ENCODE measurements at regions not wholly inside any gene's neighbourhood (a gene's known extent, or its start where the extent isn't known, plus 50 kb on each side); places are given as distances from the start of the nearest gene placed in this dataset.

DNA sequence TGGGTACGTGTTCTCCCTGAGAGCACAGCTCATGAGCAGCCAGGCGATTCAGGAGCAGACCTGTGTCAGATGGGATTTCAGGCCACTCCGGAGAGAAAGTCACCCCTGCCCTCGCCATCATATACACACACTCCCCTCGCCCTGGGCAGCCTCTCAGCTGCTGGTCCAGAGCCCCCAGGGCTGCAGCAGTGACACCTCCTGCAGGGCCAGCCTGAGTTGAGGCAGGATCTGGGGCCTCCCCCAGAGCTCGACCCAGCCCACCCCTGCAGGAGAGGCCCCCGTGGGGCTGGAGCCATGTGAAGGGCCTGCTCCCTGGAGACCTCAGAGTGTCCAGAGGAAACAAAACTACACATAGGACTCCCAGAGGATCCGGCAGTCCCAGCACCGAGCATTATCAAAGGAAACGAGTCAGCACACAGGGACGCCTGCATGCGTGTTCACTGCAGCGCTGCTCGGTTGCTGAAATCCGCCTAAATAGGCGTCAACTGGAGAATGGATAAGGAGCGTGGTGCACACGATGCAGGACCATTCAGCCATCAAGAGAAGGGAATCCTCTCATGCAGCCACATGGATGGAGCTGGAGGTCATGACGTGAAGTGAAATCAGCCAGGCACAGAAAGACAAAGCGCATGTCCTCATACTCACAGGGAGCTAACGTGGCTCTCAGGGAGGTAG is 104.0 kb downstream of the TNFAIP2 start:
- POLR2A ChIA-PET, result no interaction called here
- H3K27ac Mint-ChIP-seq (ENCODE audit: unreplicated experiment), result no peak overlapping the region
- no peaks in the 10 kb centered on the region for H3K9me3 Mint-ChIP-seq (ENCODE audit: unreplicated experiment)
- H3K27me3 Mint-ChIP-seq (ENCODE audit: insufficient read depth, unreplicated experiment), result no peaks in the 10 kb centered on the region
- H3K36me3 ChIP-seq (ENCODE audit: control insufficient read depth, insufficient read depth, low read length), result no peaks in the 10 kb centered on the region
- no peak overlapping the region for H3K4me3 ChIP-seq (ENCODE audit: low read depth, low read length)
- H3K4me3 Mint-ChIP-seq (ENCODE audit: unreplicated experiment), result no peak overlapping the region
- H3K27me3 ChIP-seq (replicated peaks; ENCODE audit: control insufficient read depth, insufficient read depth, low read length), result no peaks in the 10 kb centered on the region
- CTCF ChIA-PET, result interaction anchor here (2.4 kb wide), 1 partner anchor 122 kb away, joined by 6 read pairs; no protein-coding TSS in a partner anchor
- no TSS peak for BruUV-seq (replicated peaks)
- no peaks in the 10 kb centered on the region for H3K9me3 ChIP-seq
- intact Hi-C loops (cut with micrococcal nuclease; ENCODE audit: unreplicated experiment), result no loop called here
- TF ChIP-seq, protein P1, sequence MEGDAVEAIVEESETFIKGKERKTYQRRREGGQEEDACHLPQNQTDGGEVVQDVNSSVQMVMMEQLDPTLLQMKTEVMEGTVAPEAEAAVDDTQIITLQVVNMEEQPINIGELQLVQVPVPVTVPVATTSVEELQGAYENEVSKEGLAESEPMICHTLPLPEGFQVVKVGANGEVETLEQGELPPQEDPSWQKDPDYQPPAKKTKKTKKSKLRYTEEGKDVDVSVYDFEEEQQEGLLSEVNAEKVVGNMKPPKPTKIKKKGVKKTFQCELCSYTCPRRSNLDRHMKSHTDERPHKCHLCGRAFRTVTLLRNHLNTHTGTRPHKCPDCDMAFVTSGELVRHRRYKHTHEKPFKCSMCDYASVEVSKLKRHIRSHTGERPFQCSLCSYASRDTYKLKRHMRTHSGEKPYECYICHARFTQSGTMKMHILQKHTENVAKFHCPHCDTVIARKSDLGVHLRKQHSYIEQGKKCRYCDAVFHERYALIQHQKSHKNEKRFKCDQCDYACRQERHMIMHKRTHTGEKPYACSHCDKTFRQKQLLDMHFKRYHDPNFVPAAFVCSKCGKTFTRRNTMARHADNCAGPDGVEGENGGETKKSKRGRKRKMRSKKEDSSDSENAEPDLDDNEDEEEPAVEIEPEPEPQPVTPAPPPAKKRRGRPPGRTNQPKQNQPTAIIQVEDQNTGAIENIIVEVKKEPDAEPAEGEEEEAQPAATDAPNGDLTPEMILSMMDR (IDR thresholded peaks at IDR 0.05; ENCODE audit: insufficient read depth in 1 of 2, low read depth in 1 of 2, low read length in 1 of 2, severe bottlenecking in 1 of 2, unreplicated experiment in 1 of 2), result no peak
- H3K4me1 Mint-ChIP-seq (ENCODE audit: low read depth, unreplicated experiment), result no peaks in the 10 kb centered on the region
- H3K4me1 ChIP-seq, result no peaks in the 10 kb centered on the region
- no peaks in the 10 kb centered on the region for H3K36me3 Mint-ChIP-seq (ENCODE audit: insufficient read depth, unreplicated experiment)
- no peak for DNase-seq

- Histone ChIP-seq H3K27me3 (replicated peaks; ENCODE audit: control insufficient read depth, insufficient read depth, low read length) (no peaks in the 10 kb centered on the region), H3K36me3 (ENCODE audit: control insufficient read depth, insufficient read depth, low read length) (no peaks in the 10 kb centered on the region), H3K4me1 (no peaks in the 10 kb centered on the region), H3K4me3 (ENCODE audit: low read depth, low read length) (no peak overlapping the region), H3K9me3 (no peaks in the 10 kb centered on the region)
- BruUV-seq (replicated peaks), result no TSS peak
- Mint-ChIP-seq H3K36me3 (ENCODE audit: insufficient read depth, unreplicated experiment) (no peaks in the 10 kb centered on the region), H3K9me3 (ENCODE audit: unreplicated experiment) (no peaks in the 10 kb centered on the region), H3K4me3 (ENCODE audit: unreplicated experiment) (no peak overlapping the region), H3K27me3 (ENCODE audit: insufficient read depth, unreplicated experiment) (no peaks in the 10 kb centered on the region), H3K4me1 (ENCODE audit: low read depth, unreplicated experiment) (no peaks in the 10 kb centered on the region), H3K27ac (ENCODE audit: unreplicated experiment) (no peak overlapping the region)
- intact Hi-C loops (cut with micrococcal nuclease; ENCODE audit: unreplicated experiment), result no loop called here
- TF ChIP-seq, protein P1 (IDR thresholded peaks at IDR 0.05; ENCODE audit: insufficient read depth in 1 of 2, low read depth in 1 of 2, low read length in 1 of 2, severe bottlenecking in 1 of 2, unreplicated experiment in 1 of 2), result no peak
- CTCF ChIA-PET, result interaction anchor here (2.4 kb wide), 1 partner anchor 123 kb away, joined by 6 read pairs; no protein-coding TSS in a partner anchor
- POLR2A ChIA-PET, result no interaction called here
- DNase-seq, result no peak
These were observed 105.0 kb downstream of the TNFAIP2 start for GRCh38 chr14:103228076-103228806.

GRCh38 chr14:103228866-103229265 is 105.2 kb upstream of the EIF5 start:
- POLR2A ChIA-PET, result no interaction called here
- H3K4me1 ChIP-seq, result no peaks in the 10 kb centered on the region
- no peak for DNase-seq
- no peaks in the 10 kb centered on the region for H3K9me3 ChIP-seq
- no peak overlapping the region for H3K4me3 ChIP-seq (ENCODE audit: low read depth, low read length)
- CTCF ChIA-PET, result no interaction called here
- no peaks in the 10 kb centered on the region for H3K27me3 Mint-ChIP-seq (ENCODE audit: insufficient read depth, unreplicated experiment)
- intact Hi-C loops (cut with micrococcal nuclease; ENCODE audit: unreplicated experiment), result no loop called here
- H3K27me3 ChIP-seq (replicated peaks; ENCODE audit: control insufficient read depth, insufficient read depth, low read length), result no peaks in the 10 kb centered on the region
- no peaks in the 10 kb centered on the region for H3K36me3 ChIP-seq (ENCODE audit: control insufficient read depth, insufficient read depth, low read length)
- H3K4me1 Mint-ChIP-seq (ENCODE audit: low read depth, unreplicated experiment), result no peaks in the 10 kb centered on the region
- H3K9me3 Mint-ChIP-seq (ENCODE audit: unreplicated experiment), result no peaks in the 10 kb centered on the region
- no peak overlapping the region for H3K27ac Mint-ChIP-seq (ENCODE audit: unreplicated experiment)
- no TSS peak for BruUV-seq (replicated peaks)
- no peak overlapping the region for H3K4me3 Mint-ChIP-seq (ENCODE audit: unreplicated experiment)
- no peaks in the 10 kb centered on the region for H3K36me3 Mint-ChIP-seq (ENCODE audit: insufficient read depth, unreplicated experiment)
- TF ChIP-seq, protein P1 (IDR thresholded peaks at IDR 0.05; ENCODE audit: insufficient read depth in 1 of 2, low read depth in 1 of 2, low read length in 1 of 2, severe bottlenecking in 1 of 2, unreplicated experiment in 1 of 2), result no peak
